Loucy (cell line): ENCODE measurements at regions not wholly inside any gene's neighbourhood (a gene's known extent, or its start where the extent isn't known, plus 50 kb on each side); places are given as distances from the start of the nearest gene placed in this dataset.

Source experiments
- CTCF ChIP-seq: fragments of 200-600 bp; sonication (generic); conservative IDR thresholded peaks from 2 replicates; pipeline ENCODE4 v1.5.1; 2014; ENCODE audit warnings: mild to moderate bottlenecking, antibody characterized with exemption, low read length
- EZH2phosphoT487 ChIP-seq: fragments of 200-600 bp; IDR thresholded peaks from 2 replicates; pipeline ENCODE4 v1.6.1; 2018; ENCODE audit warnings: antibody characterized with exemption, mild to moderate bottlenecking, moderate library complexity, borderline replicate concordance

- TF ChIP-seq CTCF: no peak
- TF ChIP-seq EZH2phosphoT487: no peak
These were observed 119.2 kb downstream of the FGF18 start for GRCh38 chr5:171538681-171539080.
